Upper lobe of left lung (tissue), 6 donors: ENCODE measurements at regions not wholly inside any gene's neighbourhood (a gene's known extent, or its start where the extent isn't known, plus 50 kb on each side); places are given as distances from the start of the nearest gene placed in this dataset.
"Not testable (repeated sequence)": the region's sequence is repeated elsewhere in the genome, so short reads cannot be mapped to it uniquely, and the experiment has no call there.

ENCODE experiments used
- ATAC-seq, 2 donors: fragments of 200-7000 bp; cut with Tn5 transposase; one replicate each; pipeline ENCODE4 v1.9.1; 2022; ENCODE audit warnings: mild to moderate bottlenecking in 2 of 2, moderate library complexity in 2 of 2; ENCODE audit not compliant: low FRiP score in 2 of 2
- DNase-seq, 2 donors: peaks; one replicate each; pipeline ENCODE4 v3.0.0-alpha.2; 2019 to 2020
- H3K27ac ChIP-seq, 4 donors: fragments of 200-600 bp; sonication (generic); one replicate each; pipeline ENCODE4 v1.5.1; 2016 to 2019
- H3K27me3 ChIP-seq, 4 donors: fragments of 200-600 bp; sonication (generic); one replicate each; pipeline ENCODE4 v1.5.1; 2017 to 2019
- H3K36me3 ChIP-seq, 4 donors: fragments of 200-600 bp; sonication (generic); one replicate each; pipeline ENCODE4 v1.5.1; 2016 to 2019
- H3K4me1 ChIP-seq, 4 donors: fragments of 200-600 bp; sonication (generic); one replicate each; pipeline ENCODE4 v1.5.1; 2018 to 2019
- H3K4me3 ChIP-seq, 4 donors: fragments of 200-600 bp; sonication (generic); one replicate each; pipeline ENCODE4 v1.5.1; 2017 to 2019; ENCODE audit warnings: mild to moderate bottlenecking in 2 of 4, moderate library complexity in 1 of 4
- H3K9me3 ChIP-seq, 4 donors: fragments of 200-600 bp; sonication (generic); one replicate each; pipeline ENCODE4 v1.5.1; 2018 to 2019
- EP300 ChIP-seq, 4 donors: sonication (generic); formaldehyde crosslinking; IDR thresholded peaks; one replicate each; pipeline ENCODE4 v1.5.1; 2017; ENCODE audit warnings: antibody characterized with exemption in 4 of 4, control low read depth in 2 of 4
- POLR2A ChIP-seq, 4 donors: fragments of 450-650 bp; IDR thresholded peaks; one replicate each; pipeline ENCODE4 v1.5.1; 2016 to 2017; ENCODE audit warnings: antibody characterized with exemption in 4 of 4, mild to moderate bottlenecking in 2 of 4
- POLR2AphosphoS5 ChIP-seq, 2 donors: sonication (generic); formaldehyde crosslinking; IDR thresholded peaks; one replicate each; pipeline ENCODE4 v1.5.1; 2017; ENCODE audit warnings: antibody characterized with exemption in 2 of 2
- WGBS, 2 donors: methylation state at CpG; one replicate each; pipeline ENCODE4 v1.1.5; 2017 to 2018; 5-methylcytosine and 5-hydroxymethylcytosine counted together
- TF ChIP-seq, protein P1 (sequence below), 6 experiments: fragments of 450-650 bp in 4 of 6; fragments of 200-600 bp in 2 of 6; sonication (generic) in 2 of 6; IDR thresholded peaks; one replicate each; pipeline ENCODE4 v1.5.1; 2016 to 2019; ENCODE audit warnings: antibody characterized with exemption in 6 of 6
- donor health status: DM: no; HTN: no; CAD: no; lungs with moderate emphysema.
- donor health status: DM: no; HTN: yes; CAD: no; lungs with severe emphysema.

DNA sequence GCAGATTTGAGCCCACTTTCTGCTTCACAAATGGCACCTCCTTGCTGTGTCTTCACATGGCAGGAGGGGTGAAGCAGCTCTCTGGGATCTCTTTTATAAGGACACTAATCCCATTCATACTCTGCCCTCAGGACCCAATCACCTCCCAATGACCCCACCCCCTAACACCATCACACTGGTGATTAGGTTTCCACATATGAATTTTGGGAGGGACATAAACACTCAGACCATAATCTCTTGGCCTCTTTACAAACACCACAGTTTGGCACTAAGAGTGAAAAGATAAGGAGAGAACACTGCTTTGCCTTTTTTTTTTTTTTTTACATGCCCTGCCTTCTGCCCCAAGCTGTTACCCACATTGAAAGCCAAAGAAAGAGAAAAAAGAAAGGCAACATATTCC lies 166.2 kb upstream of the NFIA start:
- TF ChIP-seq EP300 (IDR thresholded peaks at IDR 0.05): no peak
- TF ChIP-seq, protein P1, sequence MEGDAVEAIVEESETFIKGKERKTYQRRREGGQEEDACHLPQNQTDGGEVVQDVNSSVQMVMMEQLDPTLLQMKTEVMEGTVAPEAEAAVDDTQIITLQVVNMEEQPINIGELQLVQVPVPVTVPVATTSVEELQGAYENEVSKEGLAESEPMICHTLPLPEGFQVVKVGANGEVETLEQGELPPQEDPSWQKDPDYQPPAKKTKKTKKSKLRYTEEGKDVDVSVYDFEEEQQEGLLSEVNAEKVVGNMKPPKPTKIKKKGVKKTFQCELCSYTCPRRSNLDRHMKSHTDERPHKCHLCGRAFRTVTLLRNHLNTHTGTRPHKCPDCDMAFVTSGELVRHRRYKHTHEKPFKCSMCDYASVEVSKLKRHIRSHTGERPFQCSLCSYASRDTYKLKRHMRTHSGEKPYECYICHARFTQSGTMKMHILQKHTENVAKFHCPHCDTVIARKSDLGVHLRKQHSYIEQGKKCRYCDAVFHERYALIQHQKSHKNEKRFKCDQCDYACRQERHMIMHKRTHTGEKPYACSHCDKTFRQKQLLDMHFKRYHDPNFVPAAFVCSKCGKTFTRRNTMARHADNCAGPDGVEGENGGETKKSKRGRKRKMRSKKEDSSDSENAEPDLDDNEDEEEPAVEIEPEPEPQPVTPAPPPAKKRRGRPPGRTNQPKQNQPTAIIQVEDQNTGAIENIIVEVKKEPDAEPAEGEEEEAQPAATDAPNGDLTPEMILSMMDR (IDR thresholded peaks at IDR 0.05): no peak
- TF ChIP-seq POLR2AphosphoS5 (IDR thresholded peaks at IDR 0.05): no peak
- TF ChIP-seq POLR2A (IDR thresholded peaks at IDR 0.05): no peak
- H3K27me3 ChIP-seq: no peaks in the 10 kb centered on the region
- DNase-seq: no peak
- H3K36me3 ChIP-seq: no peaks in the 10 kb centered on the region
- H3K27ac ChIP-seq: no peak overlapping the region
- no peaks in the 10 kb centered on the region for H3K9me3 ChIP-seq
- peaks cover 0 to 5% (median 0%) of the 10 kb centered on the region in 4 donors for H3K4me1 ChIP-seq
- ATAC-seq: no peak
- no peak overlapping the region for H3K4me3 ChIP-seq

DNA sequence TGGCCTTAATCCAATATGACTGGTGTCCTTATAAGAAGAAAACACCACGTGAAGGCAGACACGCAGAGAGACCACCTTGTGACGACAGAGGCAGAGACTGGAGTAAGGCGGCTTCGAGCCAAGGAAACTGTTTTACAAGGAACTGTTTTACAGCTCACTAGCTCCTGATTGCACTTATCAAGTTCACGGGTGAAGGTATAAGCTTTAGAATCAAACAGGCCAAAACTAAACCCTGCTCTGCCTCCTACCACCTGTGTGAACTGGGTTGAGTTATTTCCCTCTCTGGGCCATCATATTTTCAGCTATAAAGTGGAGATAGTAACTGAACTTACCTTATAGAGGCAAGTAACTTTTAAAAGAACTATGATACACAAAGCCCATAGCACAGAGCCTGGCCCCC lies 166.9 kb upstream of the NFIA start:
- TF ChIP-seq POLR2AphosphoS5 (IDR thresholded peaks at IDR 0.05) (no peak), EP300 (IDR thresholded peaks at IDR 0.05) (no peak), POLR2A (IDR thresholded peaks at IDR 0.05) (no peak)
- TF ChIP-seq, protein P1 (IDR thresholded peaks at IDR 0.05): no peak
- Histone ChIP-seq H3K9me3 (no peaks in the 10 kb centered on the region), H3K4me3 (no peak overlapping the region), H3K36me3 (no peaks in the 10 kb centered on the region), H3K27me3 (no peaks in the 10 kb centered on the region), H3K4me1 (peaks cover 0 to 5% (median 0%) of the 10 kb centered on the region in 4 donors), H3K27ac (no peak overlapping the region)
- ATAC-seq: no peak
- no peak for DNase-seq
- WGBS, 2 donors: 95 to 97% methylated on average over 6 of the region's 6 CpGs

DNA sequence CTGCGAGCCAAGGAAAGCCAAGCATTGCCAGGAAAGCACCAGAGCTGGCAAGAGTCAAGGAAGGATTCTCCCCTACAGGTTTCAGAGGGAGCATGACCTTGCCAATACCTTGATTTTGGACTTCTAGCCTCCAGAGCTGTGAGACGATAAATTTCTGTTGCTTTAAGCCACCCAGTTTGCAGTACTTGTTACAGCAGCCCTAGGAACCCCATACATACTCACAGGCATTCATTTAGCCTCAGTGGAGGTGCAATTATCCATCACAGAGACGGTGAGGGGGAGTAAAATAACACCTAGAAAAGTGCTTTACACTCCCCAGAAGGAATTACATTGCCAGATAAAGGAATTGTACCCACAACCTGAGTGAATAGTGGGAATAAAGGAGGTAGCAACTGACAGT lies 167.4 kb upstream of the NFIA start:
- WGBS, 2 donors: 83 to 86% methylated on average over 3 of the region's 3 CpGs
- H3K27ac ChIP-seq: no peak overlapping the region
- H3K4me3 ChIP-seq: no peak overlapping the region
- H3K4me1 ChIP-seq: peaks cover 0 to 5% (median 0%) of the 10 kb centered on the region in 4 donors
- no peaks in the 10 kb centered on the region for H3K36me3 ChIP-seq
- ATAC-seq: no peak
- TF ChIP-seq POLR2A (IDR thresholded peaks at IDR 0.05) (no peak), EP300 (IDR thresholded peaks at IDR 0.05) (no peak), POLR2AphosphoS5 (IDR thresholded peaks at IDR 0.05) (no peak)
- TF ChIP-seq, protein P1 (IDR thresholded peaks at IDR 0.05): no peak
- no peaks in the 10 kb centered on the region for H3K9me3 ChIP-seq
- no peaks in the 10 kb centered on the region for H3K27me3 ChIP-seq
- DNase-seq: no peak

DNA sequence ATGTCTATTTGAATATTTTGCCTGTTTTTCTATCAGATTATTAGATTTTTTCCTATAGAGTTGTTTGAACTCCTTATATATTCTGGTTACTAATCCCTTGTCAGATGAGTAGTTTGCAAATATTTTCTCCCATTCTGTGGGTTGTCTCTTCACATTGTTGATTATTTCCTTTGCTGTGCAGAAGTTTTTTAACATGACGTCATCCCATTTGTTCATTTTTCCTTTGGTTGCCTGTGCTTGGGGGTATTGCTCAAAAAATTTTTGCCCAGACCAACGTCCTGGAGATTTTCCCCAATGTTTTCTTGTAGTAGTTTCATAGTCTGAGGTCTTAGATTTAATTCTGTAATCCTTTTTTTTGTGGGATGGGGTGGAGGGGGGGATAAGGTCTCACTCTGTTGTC lies 168.7 kb upstream of the NFIA start:
- not testable (repeated sequence) for DNase-seq, H3K27me3 ChIP-seq, H3K9me3 ChIP-seq, ATAC-seq, H3K4me1 ChIP-seq, H3K27ac ChIP-seq, H3K36me3 ChIP-seq, H3K4me3 ChIP-seq
- 53 to 56% methylated on average over 2 of the region's 2 CpGs for WGBS, 2 donors

DNA sequence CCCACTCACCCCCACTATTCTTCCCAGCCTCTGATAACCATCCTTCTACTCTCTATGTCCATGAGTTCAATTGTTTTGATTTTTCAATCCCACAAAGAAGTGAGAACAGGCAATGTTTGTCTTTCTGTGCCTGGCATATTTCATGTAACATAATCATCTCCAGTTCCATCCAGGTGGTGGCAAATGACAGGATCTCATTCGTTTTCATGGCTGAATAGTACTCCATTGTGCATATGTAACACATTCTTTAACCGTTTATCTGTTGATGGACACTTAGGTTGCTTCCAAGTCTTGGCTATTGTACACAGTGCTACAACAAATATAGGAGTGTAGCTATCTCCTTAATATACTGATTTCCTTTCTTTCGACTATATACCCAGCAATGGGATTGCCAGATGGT lies 169.3 kb upstream of the NFIA start:
- Histone ChIP-seq H3K9me3 (no peaks in the 10 kb centered on the region), H3K4me1 (peaks cover 0 to 5% (median 0%) of the 10 kb centered on the region in 4 donors), H3K36me3 (no peaks in the 10 kb centered on the region), H3K27ac (no peak overlapping the region), H3K27me3 (no peaks in the 10 kb centered on the region), H3K4me3 (no peak overlapping the region)
- WGBS, 2 donors: 60 to 86% methylated on average over 3 of the region's 3 CpGs
- DNase-seq (no peak), ATAC-seq (no peak)
- TF ChIP-seq POLR2AphosphoS5 (IDR thresholded peaks at IDR 0.05) (no peak), EP300 (IDR thresholded peaks at IDR 0.05) (no peak), POLR2A (IDR thresholded peaks at IDR 0.05) (no peak)
- TF ChIP-seq, protein P1 (IDR thresholded peaks at IDR 0.05): no peak
